HepG2 (cell line): ENCODE measurements at regions not wholly inside any gene's neighbourhood (a gene's known extent, or its start where the extent isn't known, plus 50 kb on each side); places are given as distances from the start of the nearest gene placed in this dataset.

Source experiments
- ATAC-seq: fragments of 200-7000 bp; cut with Tn5 transposase; 3 replicates; pipeline ENCODE4 v1.9.1; 2020; ENCODE audit warnings: mild to moderate bottlenecking, moderate library complexity
- BruUV-seq: library from RNA; stranded (reverse); fragments of 400-500 nt; replicated peaks from 2 replicates; lab custom pipeline; 2021; lab: Mats Ljungman, UMichigan
- CTCF ChIA-PET: fragments of 300-600 bp; formaldehyde crosslinking; extraction: SDS; loops from one replicate; lab custom pipeline; 2021; ENCODE audit warnings: low total read pairs, inconsistent platforms, low intra/inter-chr PET ratio; lab: Yijun Ruan, JAX
- POLR2A ChIA-PET: fragments of 350-600 bp; sonication (Branson Sonifier 250); formaldehyde crosslinking; loops from one replicate; lab custom pipeline; 2020; ENCODE audit warnings: antibody characterized with exemption, inconsistent platforms; lab: Yijun Ruan, JAX
- DNase-seq: peaks from one replicate; pipeline ENCODE4 v3.0.0-alpha.2; 2015; ENCODE audit warnings: low spot score
- FAIRE-seq: peaks from 3 replicates; lab custom pipeline; 2011; peaks lifted over from hg19 to GRCh38; lab: Jason Lieb, UNC
- H2AFZ ChIP-seq: one replicate; pipeline ENCODE4 v1.6.1; 2011; ENCODE audit warnings: low read length, inconsistent platforms
- H3K27ac ChIP-seq: fragments of 300-600 bp; 3 replicates; pipeline ENCODE4 v1.8.0; 2011; ENCODE audit warnings: mixed run types, mild to moderate bottlenecking, mixed read lengths, low read length, inconsistent platforms; ENCODE audit not compliant: insufficient read depth; ENCODE audit errors: extremely low read length
- H3K27me3 ChIP-seq, 2 experiments: fragments of 200-600 bp in 1 of 2; 2 replicates in 1 of 2; 3 replicates in 1 of 2; pipeline versions ENCODE4 v1.6.0 to v1.8.0; 2011; ENCODE audit warnings: low read length in 2 of 2, mild to moderate bottlenecking in 2 of 2, moderate library complexity in 2 of 2, inconsistent platforms in 1 of 2; ENCODE audit not compliant: insufficient read depth in 2 of 2, control insufficient read depth in 1 of 2
- H3K36me3 ChIP-seq, 2 experiments: fragments of 200-600 bp in 1 of 2; replicated peaks in 1 of 2; 2 replicates in 1 of 2; 3 replicates in 1 of 2; pipeline versions ENCODE4 v1.5.1 to v1.8.0; 2011; ENCODE audit warnings: low read length in 2 of 2, inconsistent platforms in 1 of 2; ENCODE audit not compliant: insufficient read depth in 2 of 2, control insufficient read depth in 1 of 2
- H3K4me1 ChIP-seq: 2 replicates; pipeline ENCODE4 v1.5.1; 2012; ENCODE audit warnings: low read length, inconsistent platforms; ENCODE audit not compliant: insufficient read depth
- H3K4me2 ChIP-seq: 2 replicates; pipeline ENCODE4 v1.6.0; 2011; ENCODE audit warnings: low read depth, low read length, inconsistent platforms
- H3K4me3 ChIP-seq, 3 experiments: fragments of 200-600 bp in 1 of 3; sonication (generic), shearing (Covaris generic) in 1 of 3; replicated peaks in 1 of 3; 2 replicates each; pipeline ENCODE4 v1.5.1; 2011 to 2016; ENCODE audit warnings: low read length in 3 of 3, inconsistent platforms in 2 of 3, low read depth in 2 of 3, mild to moderate bottlenecking in 2 of 3, control low read depth in 1 of 3, mixed read lengths in 1 of 3; ENCODE audit not compliant: insufficient read depth in 1 of 3
- H3K79me2 ChIP-seq: one replicate; pipeline ENCODE4 v1.6.1; 2011; ENCODE audit warnings: low read length, inconsistent platforms; ENCODE audit not compliant: insufficient read depth
- H3K9ac ChIP-seq: 2 replicates; pipeline ENCODE4 v1.6.0; 2011; ENCODE audit warnings: mild to moderate bottlenecking, low read depth, low read length, inconsistent platforms; ENCODE audit not compliant: insufficient read depth
- H3K9me3 ChIP-seq: 2 replicates; pipeline ENCODE4 v1.5.1; 2012; ENCODE audit warnings: mild to moderate bottlenecking, low read length
- H4K20me1 ChIP-seq: 2 replicates; pipeline ENCODE4 v1.6.0; 2011; ENCODE audit warnings: inconsistent platforms, mild to moderate bottlenecking, low read length, moderate library complexity; ENCODE audit not compliant: insufficient read depth
- AHDC1 ChIP-seq: sonication (generic); formaldehyde crosslinking; IDR thresholded peaks from 2 replicates; pipeline ENCODE4 v1.5.1; 2020; ENCODE audit warnings: mild to moderate bottlenecking, missing genetic modification reagents, borderline replicate concordance
- CENPBD1 ChIP-seq: sonication (generic); formaldehyde crosslinking; IDR thresholded peaks from 2 replicates; pipeline ENCODE4 v1.8.0; 2022; ENCODE audit warnings: missing genetic modification reagents, low read depth, mild to moderate bottlenecking, borderline replicate concordance
- CREM ChIP-seq, 2 experiments: sonication (generic) in 1 of 2; formaldehyde crosslinking in 1 of 2; IDR thresholded peaks; 2 replicates each; pipeline versions ENCODE4 v1.4.0 to v1.6.1; 2016 to 2020; ENCODE audit warnings: antibody characterized with exemption in 1 of 2, mild to moderate bottlenecking in 1 of 2, missing genetic modification reagents in 1 of 2
- MXD3 ChIP-seq: IDR thresholded peaks from 2 replicates; pipeline ENCODE4 v1.6.1; 2016; ENCODE audit warnings: mild to moderate bottlenecking, missing biosample characterization, missing genetic modification reagents
- PRMT3 ChIP-seq: sonication (generic); formaldehyde crosslinking; IDR thresholded peaks from 2 replicates; pipeline ENCODE4 v1.8.1; 2022; ENCODE audit warnings: low read depth, mild to moderate bottlenecking, moderate library complexity, missing genetic modification reagents, borderline replicate concordance
- TFE3 ChIP-seq: IDR thresholded peaks from 2 replicates; pipeline ENCODE4 v1.6.1; 2016
- ZFP90 ChIP-seq: sonication (generic); formaldehyde crosslinking; IDR thresholded peaks from 2 replicates; pipeline ENCODE4 v1.8.0; 2022; ENCODE audit warnings: missing genetic modification reagents, mild to moderate bottlenecking, inconsistent platforms, borderline replicate concordance
- ZNF382 ChIP-seq: sonication (generic); formaldehyde crosslinking; IDR thresholded peaks from 2 replicates; pipeline ENCODE4 v1.5.0; 2020; ENCODE audit warnings: missing genetic modification reagents, mild to moderate bottlenecking, borderline replicate concordance
- ZNF780A ChIP-seq: sonication (generic); formaldehyde crosslinking; IDR thresholded peaks from 2 replicates; pipeline ENCODE4 v1.8.0; 2022; ENCODE audit warnings: mild to moderate bottlenecking, missing genetic modification reagents, moderate library complexity
- ZXDC ChIP-seq: sonication (generic); formaldehyde crosslinking; IDR thresholded peaks from 2 replicates; pipeline ENCODE4 v1.5.0; 2020; ENCODE audit warnings: mild to moderate bottlenecking, missing genetic modification reagents
- WGBS: methylation state at CpG from one replicate; pipeline ENCODE4 v1.1.6; 2017; ENCODE audit warnings: low lambda C conversion rate; 5-methylcytosine and 5-hydroxymethylcytosine counted together
- in situ Hi-C: cut with HindIII; loops from 2 replicates; pipeline ENCODE4 v1.10.0; 2017; ENCODE audit warnings: low pct_unique_long_range_greater_than_20kb; ENCODE audit not compliant: extremely low pct_ligation_motif_present
- intact Hi-C: fragments of 100-400 bp; cut with micrococcal nuclease; formaldehyde crosslinking; loops from one replicate; pipeline ENCODE4 v1.10.0; 2022; ENCODE audit not compliant: unreplicated experiment

- TF ChIP-seq ZXDC (CRISPR knock-in tag) (no peak), AHDC1 (no peak), CENPBD1 (CRISPR knock-in tag) (no peak)
These were observed 100.8 kb downstream of the TEX29 start (continued) for GRCh38 chr13:111421216-111421615.

- 25% methylated on average over 9 of the region's 13 CpGs for WGBS
- Histone ChIP-seq H3K27ac (no peak overlapping the region), H2AFZ (no peak overlapping the region), H3K4me3 (no peak overlapping the region), H3K4me2 (no peak overlapping the region), H3K27me3 (peaks cover 8 to 90% of the 10 kb centered on the region in 2 experiments; a peak in 3 of 5 replicates), H3K9ac (no peak overlapping the region), H4K20me1 (no peaks in the 10 kb centered on the region), H3K4me1 (no peaks in the 10 kb centered on the region), H3K36me3 (no peaks in the 10 kb centered on the region), H3K9me3 (no peaks in the 10 kb centered on the region), H3K79me2 (no peaks in the 10 kb centered on the region)
- POLR2A ChIA-PET = no interaction called here
- no peak for DNase-seq
- in situ Hi-C loops (no loop called here), intact Hi-C loops (no loop called here)
- no TSS peak for BruUV-seq
- CTCF ChIA-PET = no interaction called here
- ATAC-seq = no peak
- FAIRE-seq = no peak
- TF ChIP-seq ZNF382 (CRISPR knock-in tag) (no peak), MXD3 (no peak), ZFP90 (CRISPR knock-in tag) (no peak), CREM (IDR thresholded peaks at IDR 0.05) (no peak), CREM (CRISPR knock-in tag; IDR thresholded peaks at IDR 0.05) (no peak), TFE3 (no peak), PRMT3 (CRISPR knock-in tag) (no peak), ZNF780A (CRISPR knock-in tag) (no peak)
These were observed 101.9 kb downstream of the TEX29 start for GRCh38 chr13:111422348-111422747.
